OCI-LY7 (cell line): ENCODE measurements at regions not wholly inside any gene's neighbourhood (a gene's known extent, or its start where the extent isn't known, plus 50 kb on each side); places are given as distances from the start of the nearest gene placed in this dataset.

Source experiments
- BruUV-seq: library from RNA; stranded (reverse); fragments of 400-500 nt; replicated peaks from 2 replicates; lab custom pipeline; 2021; lab: Mats Ljungman, UMichigan
- CTCF ChIA-PET: fragments of 300-600 bp; sonication (Branson Sonifier 250); formaldehyde crosslinking; loops from one replicate; lab custom pipeline; 2022; ENCODE audit warnings: antibody characterized with exemption; ENCODE audit not compliant: unreplicated experiment; lab: Charles Lee
- POLR2A ChIA-PET: fragments of 300-600 bp; sonication (Branson Sonifier 250); formaldehyde crosslinking; loops from one replicate; lab custom pipeline; 2022; ENCODE audit warnings: antibody characterized with exemption; lab: Charles Lee
- DNase-seq: peaks from one replicate; pipeline ENCODE4 v3.0.0-alpha.2; 2015; ENCODE audit warnings: low spot score
- H2AFZ ChIP-seq: fragments of 200-600 bp; sonication (generic), shearing (Covaris generic); 2 replicates; pipeline ENCODE4 v1.6.1; 2014; ENCODE audit warnings: mild to moderate bottlenecking, antibody characterized with exemption, low read length, moderate library complexity
- H3K27ac ChIP-seq: fragments of 200-600 bp; sonication (generic); 2 replicates; pipeline ENCODE4 v1.5.1; 2014; ENCODE audit warnings: mixed run types, low read depth, mild to moderate bottlenecking, moderate library complexity, low read length, inconsistent platforms; ENCODE audit not compliant: poor library complexity, severe bottlenecking
- H3K36me3 ChIP-seq: fragments of 200-600 bp; sonication (generic); 2 replicates; pipeline ENCODE4 v1.6.1; 2014; ENCODE audit warnings: mild to moderate bottlenecking, antibody characterized with exemption, low read length, moderate library complexity, mixed read lengths; ENCODE audit not compliant: insufficient read depth
- H3K4me1 ChIP-seq: fragments of 200-600 bp; sonication (generic); 2 replicates; pipeline ENCODE4 v1.5.1; 2014; ENCODE audit warnings: mild to moderate bottlenecking, low read length; ENCODE audit not compliant: insufficient read depth, poor library complexity, severe bottlenecking
- H3K4me2 ChIP-seq: fragments of 200-600 bp; sonication (generic); 2 replicates; pipeline ENCODE4 v1.6.1; 2014; ENCODE audit warnings: mild to moderate bottlenecking, low read length
- H3K4me3 ChIP-seq: fragments of 200-600 bp; sonication (generic); 2 replicates; pipeline ENCODE4 v1.5.1; 2014; ENCODE audit warnings: mild to moderate bottlenecking, low read depth, low read length; ENCODE audit not compliant: poor library complexity, severe bottlenecking
- H3K79me2 ChIP-seq: fragments of 200-600 bp; sonication (generic); 2 replicates; pipeline ENCODE4 v1.6.1; 2016; ENCODE audit warnings: low read depth, mild to moderate bottlenecking, low read length, moderate library complexity, mixed read lengths; ENCODE audit not compliant: insufficient read depth
- H3K9me2 ChIP-seq: fragments of 200-600 bp; sonication (generic); 2 replicates; pipeline ENCODE4 v1.6.1; 2016; ENCODE audit warnings: mild to moderate bottlenecking, low read length, mixed read lengths; ENCODE audit not compliant: insufficient read depth
- H3K9me3 ChIP-seq: fragments of 200-600 bp; sonication (generic); 2 replicates; pipeline ENCODE4 v1.6.1; 2014; ENCODE audit warnings: mild to moderate bottlenecking, mixed run types, low read length, mixed read lengths
- H4K20me1 ChIP-seq: fragments of 200-600 bp; sonication (generic); 2 replicates; pipeline ENCODE4 v1.6.1; 2014; ENCODE audit warnings: mild to moderate bottlenecking, antibody characterized with exemption, low read length, moderate library complexity, mixed read lengths; ENCODE audit not compliant: insufficient read depth
- EZH2phosphoT487 ChIP-seq: fragments of 200-600 bp; sonication (generic); IDR thresholded peaks from 2 replicates; pipeline ENCODE4 v1.6.1; 2018; ENCODE audit warnings: low read depth, borderline replicate concordance, mild to moderate bottlenecking, mixed run types, antibody characterized with exemption, low read length, moderate library complexity, mixed read lengths
- intact Hi-C: fragments of 100-400 bp; cut with micrococcal nuclease; formaldehyde crosslinking; loops from one replicate; pipeline ENCODE4 v1.10.0; 2022; ENCODE audit not compliant: unreplicated experiment
- TF ChIP-seq, protein P1 (sequence below): fragments of 200-600 bp; sonication (generic); conservative IDR thresholded peaks from 2 replicates; pipeline ENCODE4 v1.5.1; 2014; ENCODE audit warnings: mild to moderate bottlenecking, antibody characterized with exemption, low read length, moderate library complexity, mixed read lengths

DNA sequence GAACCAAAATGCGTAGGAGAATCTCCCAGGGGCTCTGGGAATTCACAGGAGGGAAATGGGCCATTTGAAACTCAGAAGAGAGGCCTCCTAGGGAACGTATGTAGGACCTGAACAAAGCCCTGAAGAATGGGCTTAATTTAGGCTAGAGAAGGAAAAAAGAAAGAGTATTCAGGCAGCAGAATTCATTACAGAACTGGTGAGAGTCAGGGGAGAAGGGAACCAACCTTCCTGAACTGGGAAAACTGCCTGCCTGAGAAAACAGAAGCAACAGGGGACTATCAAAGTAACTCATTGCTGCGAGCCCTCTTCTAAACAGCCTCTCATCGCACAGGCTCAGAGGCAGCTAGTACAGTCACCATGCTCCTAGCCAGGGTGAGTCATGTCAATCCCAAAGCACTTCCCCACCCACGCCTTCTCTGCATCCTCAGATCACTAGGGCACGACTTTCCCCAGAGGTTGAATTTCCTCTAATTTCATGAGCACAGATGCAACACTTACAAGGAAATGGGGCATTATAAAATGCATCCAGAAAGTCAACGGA lies 98.1 kb downstream of the ADSS2 start:
- Histone ChIP-seq H3K4me2 (no peak overlapping the region), H4K20me1 (no peaks in the 10 kb centered on the region), H3K79me2 (no peaks in the 10 kb centered on the region), H3K36me3 (no peaks in the 10 kb centered on the region), H3K27ac (no peak overlapping the region), H3K4me1 (no peaks in the 10 kb centered on the region), H3K9me3 (no peaks in the 10 kb centered on the region), H3K9me2 (no peaks in the 10 kb centered on the region), H2AFZ (no peak overlapping the region), H3K4me3 (no peak overlapping the region)
- intact Hi-C loops: no loop called here
- BruUV-seq: no TSS peak
- no peak for DNase-seq
- POLR2A ChIA-PET: no interaction called here
- TF ChIP-seq, protein P1, sequence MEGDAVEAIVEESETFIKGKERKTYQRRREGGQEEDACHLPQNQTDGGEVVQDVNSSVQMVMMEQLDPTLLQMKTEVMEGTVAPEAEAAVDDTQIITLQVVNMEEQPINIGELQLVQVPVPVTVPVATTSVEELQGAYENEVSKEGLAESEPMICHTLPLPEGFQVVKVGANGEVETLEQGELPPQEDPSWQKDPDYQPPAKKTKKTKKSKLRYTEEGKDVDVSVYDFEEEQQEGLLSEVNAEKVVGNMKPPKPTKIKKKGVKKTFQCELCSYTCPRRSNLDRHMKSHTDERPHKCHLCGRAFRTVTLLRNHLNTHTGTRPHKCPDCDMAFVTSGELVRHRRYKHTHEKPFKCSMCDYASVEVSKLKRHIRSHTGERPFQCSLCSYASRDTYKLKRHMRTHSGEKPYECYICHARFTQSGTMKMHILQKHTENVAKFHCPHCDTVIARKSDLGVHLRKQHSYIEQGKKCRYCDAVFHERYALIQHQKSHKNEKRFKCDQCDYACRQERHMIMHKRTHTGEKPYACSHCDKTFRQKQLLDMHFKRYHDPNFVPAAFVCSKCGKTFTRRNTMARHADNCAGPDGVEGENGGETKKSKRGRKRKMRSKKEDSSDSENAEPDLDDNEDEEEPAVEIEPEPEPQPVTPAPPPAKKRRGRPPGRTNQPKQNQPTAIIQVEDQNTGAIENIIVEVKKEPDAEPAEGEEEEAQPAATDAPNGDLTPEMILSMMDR: no peak
- no peak for TF ChIP-seq EZH2phosphoT487
- CTCF ChIA-PET: no interaction called here

- intact Hi-C loops: no loop called here
- POLR2A ChIA-PET: no interaction called here
These were observed 96.9 kb downstream of the ADSS2 start for GRCh38 chr1:244354810-244355278.

DNA sequence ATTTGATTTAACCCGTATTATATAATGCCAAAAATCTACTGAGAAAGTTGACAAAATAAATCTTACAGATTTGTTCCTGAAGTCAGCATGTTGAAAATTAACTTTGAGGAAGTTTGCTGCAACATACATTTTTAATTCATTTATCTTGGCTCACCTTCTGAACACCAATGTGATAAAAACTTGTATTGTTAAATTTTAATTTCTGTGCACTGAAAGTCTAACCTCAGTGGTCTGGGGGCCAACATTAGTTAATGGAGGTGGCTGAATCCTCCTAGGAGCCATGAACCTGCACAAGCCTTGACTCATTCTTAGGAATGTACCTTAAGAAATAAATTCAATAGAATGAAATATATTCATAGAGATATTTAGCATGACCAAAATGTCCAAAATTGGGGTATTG lies 95.3 kb downstream of the ADSS2 start:
- Histone ChIP-seq H4K20me1 (no peaks in the 10 kb centered on the region), H3K9me2 (no peaks in the 10 kb centered on the region), H3K4me2 (no peak overlapping the region), H3K4me1 (no peaks in the 10 kb centered on the region), H3K36me3 (no peaks in the 10 kb centered on the region), H3K27ac (no peak overlapping the region), H2AFZ (no peak overlapping the region), H3K9me3 (no peaks in the 10 kb centered on the region), H3K4me3 (no peak overlapping the region), H3K79me2 (no peaks in the 10 kb centered on the region)
- no peak for TF ChIP-seq EZH2phosphoT487
- TF ChIP-seq, protein P1: no peak
- POLR2A ChIA-PET: no interaction called here
- no peak for DNase-seq
- CTCF ChIA-PET: no interaction called here
- intact Hi-C loops: no loop called here
- BruUV-seq: no TSS peak

More at GRCh38 chr1:244354810-244355278, 96.9 kb downstream of the ADSS2 start:
- TF ChIP-seq, protein P1: no peak
- TF ChIP-seq EZH2phosphoT487: no peak
- Histone ChIP-seq H3K9me2 (no peaks in the 10 kb centered on the region), H3K27ac (no peak overlapping the region), H3K4me1 (no peaks in the 10 kb centered on the region), H3K79me2 (no peaks in the 10 kb centered on the region), H3K4me3 (no peak overlapping the region), H2AFZ (no peak overlapping the region), H3K36me3 (no peaks in the 10 kb centered on the region), H4K20me1 (no peaks in the 10 kb centered on the region), H3K9me3 (no peaks in the 10 kb centered on the region), H3K4me2 (no peak overlapping the region)
- CTCF ChIA-PET: no interaction called here
- DNase-seq: no peak
- BruUV-seq: no TSS peak
